Activated CD8-positive, alpha-beta memory T cell treated with anti-CD3 and anti-CD28 coated beads, Interleukin-2, amount 10 ng/mL, durations not matched to agents 7 days and 5 days (primary cell): ENCODE measurements at regions not wholly inside any gene's neighbourhood (a gene's known extent, or its start where the extent isn't known, plus 50 kb on each side); places are given as distances from the start of the nearest gene placed in this dataset.

Experiments used
- ATAC-seq: fragments of 150-1000 bp; cut with Tn5 transposase; one replicate; pipeline ENCODE4 v1.10.0; 2021; ENCODE audit warnings: moderate library complexity
- CTCF ChIA-PET: fragments of 350-600 bp; sonication (Branson Sonifier 250); formaldehyde crosslinking; loops from one replicate; lab custom pipeline; 2021; ENCODE audit warnings: antibody characterized with exemption; lab: Charles Lee
- DNase-seq: peaks from one replicate; pipeline ENCODE4 v3.0.0-alpha.2; 2020
- H3K27ac Mint-ChIP-seq: one replicate; pipeline ENCODE4 v1.8.0; 2021; ENCODE audit warnings: mild to moderate bottlenecking, mixed read lengths
- H3K27me3 Mint-ChIP-seq: one replicate; pipeline ENCODE4 v1.8.0; 2021; ENCODE audit warnings: mixed read lengths
- H3K36me3 Mint-ChIP-seq: one replicate; pipeline ENCODE4 v1.8.0; 2021; ENCODE audit warnings: mild to moderate bottlenecking, mixed read lengths
- H3K4me1 Mint-ChIP-seq: one replicate; pipeline ENCODE4 v1.8.0; 2021; ENCODE audit warnings: mixed read lengths
- H3K4me3 Mint-ChIP-seq: one replicate; pipeline ENCODE4 v1.8.0; 2021; ENCODE audit warnings: mild to moderate bottlenecking, moderate library complexity, mixed read lengths
- H3K9me3 Mint-ChIP-seq: one replicate; pipeline ENCODE4 v1.8.0; 2022; ENCODE audit warnings: low read depth, mixed read lengths

DNA sequence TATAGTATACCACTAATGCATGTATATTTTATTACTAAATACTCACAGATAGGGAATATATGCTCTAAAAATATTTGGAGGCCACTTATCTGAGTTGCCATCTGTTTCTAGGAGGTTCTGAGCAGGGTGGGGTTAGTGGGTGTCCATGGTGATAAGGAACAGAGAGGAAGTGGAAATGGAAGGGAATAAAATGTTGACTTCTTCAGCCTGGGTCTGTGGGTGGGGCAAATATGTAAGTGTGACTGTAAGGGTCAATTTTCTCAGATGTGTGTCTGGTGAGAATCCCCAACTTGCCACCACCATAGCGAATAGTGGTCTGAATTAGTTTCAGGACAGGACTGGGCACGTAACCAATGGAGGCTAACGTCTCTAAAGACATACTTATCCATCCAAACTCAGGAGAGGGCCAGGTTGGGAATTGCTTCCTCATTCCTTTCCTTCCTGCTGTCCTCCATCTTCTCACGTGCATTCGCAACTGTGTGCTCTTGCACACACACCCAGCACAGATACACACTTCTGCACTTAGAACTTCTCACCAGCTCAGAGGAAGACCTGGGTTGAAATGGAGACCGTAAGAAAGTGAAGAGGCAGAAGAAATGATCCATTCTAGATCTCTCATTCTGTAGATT, 54.2 kb upstream of the GZMB start:
- peaks cover 8% of the 10 kb centered on the region for H3K36me3 Mint-ChIP-seq
- no peak overlapping the region for H3K27ac Mint-ChIP-seq
- CTCF ChIA-PET: interaction anchor here (1.5 to 3.4 kb wide), 3 partner anchors 9 to 54 kb away, joined by 5 to 33 read pairs (median 23); partner anchors contain the start of gene GZMB
- DNase-seq (no peak), ATAC-seq (no peak)
- H3K4me1 Mint-ChIP-seq: peaks cover 39% of the 10 kb centered on the region
- no peak overlapping the region for H3K4me3 Mint-ChIP-seq
- no peaks in the 10 kb centered on the region for H3K27me3 Mint-ChIP-seq
- no peaks in the 10 kb centered on the region for H3K9me3 Mint-ChIP-seq
